Activated T-helper 1 cell treated with anti-CD3 and anti-CD28 coated beads, Interleukin-12 subunit alpha, Interleukin-12 subunit beta, Interleukin-2, Interleukin-4 antibody, amounts not matched to agents 30 ng/mL and 10 ng/mL and 1 ng/mL, durations not matched to agents 14 hours and 24 hours and 36 hours (primary cell): ENCODE measurements at regions not wholly inside any gene's neighbourhood (a gene's known extent, or its start where the extent isn't known, plus 50 kb on each side); places are given as distances from the start of the nearest gene placed in this dataset.

ENCODE experiments used
- DNase-seq: peaks from one replicate; pipeline ENCODE4 v3.0.0; 2021; ENCODE audit warnings: low spot score
- H3K27ac Mint-ChIP-seq: one replicate; pipeline ENCODE4 v1.8.0; 2021; ENCODE audit warnings: mild to moderate bottlenecking, mixed read lengths
- H3K27me3 Mint-ChIP-seq: one replicate; pipeline ENCODE4 v1.8.0; 2022; ENCODE audit warnings: mild to moderate bottlenecking, moderate library complexity, mixed read lengths; ENCODE audit not compliant: insufficient read depth
- H3K36me3 Mint-ChIP-seq: one replicate; pipeline ENCODE4 v1.8.0; 2021; ENCODE audit warnings: low read depth, mixed read lengths
- H3K4me1 Mint-ChIP-seq: one replicate; pipeline ENCODE4 v1.8.0; 2021; ENCODE audit warnings: low read depth, mixed read lengths
- H3K4me3 Mint-ChIP-seq: one replicate; pipeline ENCODE4 v1.8.0; 2021; ENCODE audit warnings: mild to moderate bottlenecking, moderate library complexity, mixed read lengths
- H3K9me3 Mint-ChIP-seq: one replicate; pipeline ENCODE4 v1.8.0; 2021; ENCODE audit warnings: mixed read lengths
- intact Hi-C: fragments of 100-400 bp; cut with micrococcal nuclease; formaldehyde crosslinking; loops from one replicate; pipeline ENCODE4 v1.15.1; 2024

DNA sequence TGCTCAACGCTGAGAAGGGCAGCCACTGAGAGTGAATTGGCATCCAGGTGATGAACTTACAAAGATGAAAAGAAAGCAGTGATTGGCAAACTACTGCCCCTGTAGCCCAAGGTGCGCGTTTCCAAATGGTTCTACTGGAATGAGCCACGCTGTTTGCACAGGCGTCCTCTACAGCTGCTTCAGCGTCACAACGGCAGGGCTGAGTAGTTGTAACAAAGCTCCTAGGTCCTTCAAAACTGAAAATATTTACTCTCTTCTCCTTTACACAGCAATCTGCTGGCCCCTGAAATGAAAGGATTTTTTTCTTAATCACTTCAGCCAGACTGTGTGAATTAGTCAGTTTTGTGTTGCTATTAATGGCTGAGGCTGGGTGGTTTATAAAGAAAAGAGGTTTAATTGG, 107.2 kb upstream of the FOXF1 start:
- Mint-ChIP-seq H3K36me3 (no peaks in the 10 kb centered on the region), H3K9me3 (no peaks in the 10 kb centered on the region), H3K27me3 (no peaks in the 10 kb centered on the region), H3K27ac (no peak overlapping the region), H3K4me3 (no peak overlapping the region), H3K4me1 (no peaks in the 10 kb centered on the region)
- DNase-seq = no peak
- intact Hi-C loops = no loop called here

DNA sequence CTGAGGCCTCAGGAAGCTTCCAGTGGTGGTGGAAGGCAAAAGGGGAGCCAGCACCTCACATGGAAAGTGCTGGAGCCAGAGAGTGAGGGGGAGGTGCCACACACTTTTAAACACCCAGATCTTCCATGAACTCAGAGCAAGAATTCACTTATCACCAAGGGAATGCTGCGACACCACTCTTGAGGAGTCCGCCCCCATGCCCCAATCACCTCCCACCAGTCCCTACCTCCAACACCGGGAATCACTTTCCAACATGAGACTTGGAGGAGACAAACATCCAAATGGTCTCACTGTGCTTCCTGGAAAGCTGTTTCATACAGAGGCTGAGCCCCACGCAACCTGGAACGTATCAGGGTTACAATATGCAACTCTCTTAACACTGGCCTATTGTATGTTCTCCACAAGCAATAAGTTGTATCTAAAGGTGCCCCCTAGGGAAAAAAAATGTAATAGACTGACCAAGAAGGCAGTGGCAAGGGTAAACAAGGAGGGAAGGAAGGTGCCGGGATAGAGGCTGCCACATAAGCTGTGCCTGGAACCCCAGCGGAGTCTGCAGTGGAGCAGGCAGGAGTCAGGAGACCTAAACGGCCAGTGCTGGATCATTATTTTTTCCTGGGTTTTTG, 106.7 kb upstream of the FOXF1 start:
- Mint-ChIP-seq H3K4me3 (no peak overlapping the region), H3K27me3 (no peaks in the 10 kb centered on the region), H3K36me3 (no peaks in the 10 kb centered on the region), H3K9me3 (no peaks in the 10 kb centered on the region), H3K4me1 (no peaks in the 10 kb centered on the region), H3K27ac (no peak overlapping the region)
- no peak for DNase-seq
- intact Hi-C loops = no loop called here

GRCh38 chr16:86404678-86405077, 105.6 kb upstream of the FOXF1 start:
- no peak for DNase-seq
- H3K4me1 Mint-ChIP-seq = no peaks in the 10 kb centered on the region
- no peaks in the 10 kb centered on the region for H3K27me3 Mint-ChIP-seq
- no peaks in the 10 kb centered on the region for H3K36me3 Mint-ChIP-seq
- no peak overlapping the region for H3K27ac Mint-ChIP-seq
- intact Hi-C loops = no loop called here
- H3K9me3 Mint-ChIP-seq = no peaks in the 10 kb centered on the region
- no peak overlapping the region for H3K4me3 Mint-ChIP-seq

- no peak for DNase-seq
- no peaks in the 10 kb centered on the region for H3K4me1 Mint-ChIP-seq
- intact Hi-C loops = no loop called here
- no peaks in the 10 kb centered on the region for H3K27me3 Mint-ChIP-seq
- H3K27ac Mint-ChIP-seq = no peak overlapping the region
- no peaks in the 10 kb centered on the region for H3K9me3 Mint-ChIP-seq
- no peaks in the 10 kb centered on the region for H3K36me3 Mint-ChIP-seq
- no peak overlapping the region for H3K4me3 Mint-ChIP-seq
These were observed 105.0 kb upstream of the FOXF1 start for GRCh38 chr16:86405319-86405718.

DNA sequence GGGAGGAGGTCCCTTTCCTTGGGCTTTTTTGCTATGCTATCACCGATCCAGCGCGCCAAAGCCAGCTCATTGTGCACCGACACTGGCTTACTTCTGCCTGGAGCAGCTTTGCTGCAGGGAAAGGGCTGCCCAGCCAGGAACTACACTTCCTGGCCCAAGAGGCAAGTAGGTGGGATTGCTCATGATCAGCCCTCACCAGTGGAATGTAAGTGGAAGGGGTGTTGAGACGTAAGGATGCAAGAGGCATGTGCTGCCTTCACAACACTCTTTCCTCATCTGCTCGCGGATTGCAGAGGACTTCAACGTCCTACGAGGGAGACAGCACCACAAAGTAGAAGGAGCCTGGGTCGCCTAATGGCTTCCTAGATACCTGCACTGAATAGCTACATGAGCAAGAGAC, 104.3 kb upstream of the FOXF1 start:
- Mint-ChIP-seq H3K9me3 (peaks cover 2% of the 10 kb centered on the region), H3K36me3 (no peaks in the 10 kb centered on the region), H3K27me3 (no peaks in the 10 kb centered on the region), H3K27ac (no peak overlapping the region), H3K4me3 (no peak overlapping the region), H3K4me1 (no peaks in the 10 kb centered on the region)
- intact Hi-C loops = no loop called here
- DNase-seq = no peak

GRCh38 chr16:86408685-86409084, 101.6 kb upstream of the FOXF1 start:
- H3K27ac Mint-ChIP-seq = no peak overlapping the region
- no peak for DNase-seq
- no peaks in the 10 kb centered on the region for H3K27me3 Mint-ChIP-seq
- no peaks in the 10 kb centered on the region for H3K4me1 Mint-ChIP-seq
- no peak overlapping the region for H3K4me3 Mint-ChIP-seq
- H3K9me3 Mint-ChIP-seq = peaks cover 6% of the 10 kb centered on the region
- no peaks in the 10 kb centered on the region for H3K36me3 Mint-ChIP-seq
- intact Hi-C loops = no loop called here

DNA sequence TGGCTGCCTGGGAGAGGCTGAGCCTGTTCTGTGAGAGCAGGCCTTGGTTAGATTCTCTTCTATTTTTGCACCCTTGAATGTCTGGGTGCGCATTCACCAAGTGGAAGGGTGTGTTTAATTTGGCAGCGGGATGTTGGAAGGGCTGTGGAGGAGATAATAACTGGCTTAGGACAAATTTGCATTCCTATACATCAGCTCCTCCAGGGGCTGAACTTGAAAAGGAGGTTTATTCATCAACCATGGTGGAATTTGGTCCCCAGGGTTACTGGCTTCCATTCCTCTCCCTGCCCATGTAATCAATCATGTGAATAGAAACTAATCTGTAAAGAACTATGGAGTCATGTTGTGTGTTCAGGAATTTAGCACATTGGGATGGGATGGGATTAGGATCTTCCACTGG, 100.2 kb upstream of the FOXF1 start:
- Mint-ChIP-seq H3K27ac (no peak overlapping the region), H3K36me3 (no peaks in the 10 kb centered on the region), H3K4me3 (no peak overlapping the region), H3K4me1 (no peaks in the 10 kb centered on the region), H3K27me3 (no peaks in the 10 kb centered on the region), H3K9me3 (peaks cover 6% of the 10 kb centered on the region)
- intact Hi-C loops = no loop called here
- DNase-seq = no peak

DNA sequence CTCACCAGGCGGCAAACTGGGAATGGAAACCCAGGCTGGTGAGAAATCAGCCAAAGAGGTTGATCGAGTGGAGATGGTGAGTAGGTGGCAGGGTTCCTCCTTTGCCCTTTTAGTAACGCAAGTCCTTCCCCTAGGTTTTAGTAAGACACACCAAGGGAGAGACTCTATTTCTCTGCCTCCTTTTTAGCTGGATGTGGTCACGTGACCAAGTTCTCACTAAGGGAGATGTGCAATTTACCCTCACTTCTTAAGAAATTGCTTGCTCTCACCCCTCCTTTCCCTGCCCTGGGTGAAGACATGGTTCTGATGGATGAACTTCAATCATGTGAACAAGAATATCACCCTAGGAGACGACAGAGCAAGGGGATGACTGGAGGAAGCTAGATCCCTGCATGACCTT, 99.8 kb upstream of the FOXF1 start:
- Mint-ChIP-seq H3K4me1 (no peaks in the 10 kb centered on the region), H3K27me3 (no peaks in the 10 kb centered on the region), H3K4me3 (no peak overlapping the region), H3K27ac (no peak overlapping the region), H3K36me3 (no peaks in the 10 kb centered on the region), H3K9me3 (peaks cover 6% of the 10 kb centered on the region)
- DNase-seq = no peak
- intact Hi-C loops = no loop called here

DNA sequence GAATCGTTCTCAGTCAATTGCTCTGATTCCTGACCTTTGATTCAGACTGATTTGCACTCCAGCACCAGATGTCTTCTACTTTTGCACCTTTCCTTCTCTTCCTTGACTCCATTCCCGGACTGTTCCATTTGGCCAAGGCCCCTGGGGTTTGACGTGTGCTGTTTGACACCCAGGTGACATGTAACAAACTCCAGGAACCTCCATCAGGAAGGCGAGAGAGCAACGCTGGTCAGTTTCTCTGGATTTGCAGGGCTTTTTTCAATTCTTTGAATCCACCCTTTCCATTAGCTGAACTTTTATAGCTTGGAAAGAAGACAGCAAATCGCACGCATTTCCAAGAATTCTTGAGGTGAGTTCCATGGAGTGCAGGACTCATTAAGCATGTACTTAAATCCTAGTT, 98.4 kb upstream of the FOXF1 start:
- peaks cover 6% of the 10 kb centered on the region for H3K9me3 Mint-ChIP-seq
- no peaks in the 10 kb centered on the region for H3K36me3 Mint-ChIP-seq
- no peak overlapping the region for H3K4me3 Mint-ChIP-seq
- intact Hi-C loops = no loop called here
- H3K27ac Mint-ChIP-seq = no peak overlapping the region
- no peaks in the 10 kb centered on the region for H3K4me1 Mint-ChIP-seq
- DNase-seq = no peak
- no peaks in the 10 kb centered on the region for H3K27me3 Mint-ChIP-seq

- Mint-ChIP-seq H3K9me3 (peaks cover 6% of the 10 kb centered on the region), H3K27ac (no peak overlapping the region), H3K36me3 (no peaks in the 10 kb centered on the region), H3K27me3 (no peaks in the 10 kb centered on the region), H3K4me3 (no peak overlapping the region), H3K4me1 (no peaks in the 10 kb centered on the region)
- intact Hi-C loops = no loop called here
- DNase-seq = no peak
These were observed 95.2 kb upstream of the FOXF1 start for GRCh38 chr16:86414991-86415740.

- Mint-ChIP-seq H3K36me3 (no peaks in the 10 kb centered on the region), H3K4me1 (no peaks in the 10 kb centered on the region), H3K4me3 (no peak overlapping the region), H3K27ac (no peak overlapping the region), H3K27me3 (no peaks in the 10 kb centered on the region), H3K9me3 (no peaks in the 10 kb centered on the region)
- DNase-seq = no peak
- intact Hi-C loops = no loop called here
These were observed 91.3 kb upstream of the FOXF1 start for GRCh38 chr16:86418981-86419380.

DNA sequence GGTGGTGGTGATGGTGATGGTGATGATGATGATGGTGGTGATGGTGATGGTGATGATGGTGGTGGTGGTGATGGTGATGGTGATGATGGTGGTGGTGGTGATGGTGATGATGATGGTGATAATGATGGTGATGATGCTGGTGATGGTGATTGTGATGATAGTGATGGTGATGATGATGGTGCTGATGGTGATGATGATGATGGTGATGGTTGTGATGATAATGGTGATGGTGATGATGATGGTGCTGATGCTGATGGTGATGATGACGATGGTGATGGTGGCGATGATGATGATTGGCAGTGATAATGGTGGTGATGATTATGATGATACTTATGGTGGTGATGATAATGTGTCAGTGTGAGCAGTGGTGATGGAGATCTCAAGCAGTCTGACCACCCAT, 90.8 kb upstream of the FOXF1 start:
- DNase-seq = no peak
- no peaks in the 10 kb centered on the region for H3K9me3 Mint-ChIP-seq
- H3K4me3 Mint-ChIP-seq = no peak overlapping the region
- H3K27ac Mint-ChIP-seq = no peak overlapping the region
- H3K36me3 Mint-ChIP-seq = no peaks in the 10 kb centered on the region
- H3K4me1 Mint-ChIP-seq = no peaks in the 10 kb centered on the region
- intact Hi-C loops = no loop called here
- H3K27me3 Mint-ChIP-seq = no peaks in the 10 kb centered on the region

DNA sequence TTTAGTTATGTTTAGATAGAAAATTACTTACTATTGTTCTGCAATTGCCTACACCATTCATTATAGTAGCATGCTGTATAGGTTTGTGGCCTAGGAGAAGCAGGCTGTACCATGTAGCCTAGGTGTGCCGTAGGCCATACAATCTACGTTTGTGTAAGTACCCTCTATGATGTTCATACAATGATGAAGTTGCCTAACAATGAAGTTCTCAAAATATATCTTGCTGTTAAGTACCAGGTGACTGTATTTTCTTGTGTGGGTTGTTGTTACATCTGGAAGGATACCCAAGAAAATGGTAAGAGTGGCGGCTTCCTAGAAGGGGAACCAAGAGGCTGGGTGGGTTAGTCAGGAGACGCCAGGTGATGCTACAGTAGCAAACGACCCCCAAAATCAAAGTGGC, 88.3 kb upstream of the FOXF1 start:
- no peaks in the 10 kb centered on the region for H3K9me3 Mint-ChIP-seq
- no peaks in the 10 kb centered on the region for H3K36me3 Mint-ChIP-seq
- no peaks in the 10 kb centered on the region for H3K4me1 Mint-ChIP-seq
- no peak overlapping the region for H3K4me3 Mint-ChIP-seq
- DNase-seq = no peak
- no peaks in the 10 kb centered on the region for H3K27me3 Mint-ChIP-seq
- H3K27ac Mint-ChIP-seq = no peak overlapping the region
- intact Hi-C loops = no loop called here

GRCh38 chr16:86424398-86424797, 85.9 kb upstream of the FOXF1 start:
- Mint-ChIP-seq H3K27ac (no peak overlapping the region), H3K27me3 (no peaks in the 10 kb centered on the region), H3K9me3 (no peaks in the 10 kb centered on the region), H3K4me3 (no peak overlapping the region), H3K36me3 (no peaks in the 10 kb centered on the region), H3K4me1 (no peaks in the 10 kb centered on the region)
- intact Hi-C loops = no loop called here
- no peak for DNase-seq
